Neural cell (in vitro differentiated cells): ENCODE measurements at regions not wholly inside any gene's neighbourhood (a gene's known extent, or its start where the extent isn't known, plus 50 kb on each side); places are given as distances from the start of the nearest gene placed in this dataset.

Source experiments
- EP300 ChIP-seq: fragments of 450-650 bp; conservative IDR thresholded peaks from 2 replicates; pipeline ENCODE4 v1.6.1; 2014; ENCODE audit warnings: antibody characterized with exemption, mild to moderate bottlenecking, moderate library complexity; ENCODE audit not compliant: poor library complexity, severe bottlenecking
- EZH2 ChIP-seq: fragments of 200-600, 300-800 bp; shearing (Covaris generic), sonication (generic); IDR thresholded peaks from 2 replicates; pipeline ENCODE4 v1.6.1; 2014; ENCODE audit warnings: antibody characterized with exemption, low read length, borderline replicate concordance, mild to moderate bottlenecking; ENCODE audit not compliant: insufficient read depth, poor library complexity, severe bottlenecking
- MXI1 ChIP-seq: fragments of 450-650 bp; conservative IDR thresholded peaks from 2 replicates; pipeline ENCODE4 v1.6.1; 2014; ENCODE audit warnings: antibody characterized with exemption, mild to moderate bottlenecking; ENCODE audit not compliant: poor library complexity, severe bottlenecking
- POLR2AphosphoS5 ChIP-seq: IDR thresholded peaks from 2 replicates; pipeline ENCODE4 v1.6.1; 2012
- RAD21 ChIP-seq: fragments of 450-650 bp; conservative IDR thresholded peaks from 2 replicates; pipeline ENCODE4 v1.6.1; 2014; ENCODE audit warnings: antibody characterized with exemption, mild to moderate bottlenecking, moderate library complexity
- SMC3 ChIP-seq: fragments of 450-650 bp; conservative IDR thresholded peaks from 2 replicates; pipeline ENCODE4 v1.6.1; 2014; ENCODE audit warnings: antibody characterized with exemption, mild to moderate bottlenecking, moderate library complexity; ENCODE audit not compliant: poor library complexity
- TAF1 ChIP-seq: IDR thresholded peaks from 2 replicates; pipeline ENCODE4 v1.6.1; 2012; ENCODE audit warnings: low read depth
- TF ChIP-seq, protein P1 (sequence below): fragments of 450-650 bp; IDR thresholded peaks from 2 replicates; pipeline ENCODE4 v1.5.1; 2014; ENCODE audit warnings: antibody characterized with exemption, mild to moderate bottlenecking, moderate library complexity; ENCODE audit not compliant: poor library complexity, severe bottlenecking
- TF ChIP-seq, protein P2 (sequence below): IDR thresholded peaks from 2 replicates; pipeline ENCODE4 v1.6.1; 2012; ENCODE audit warnings: borderline replicate concordance

DNA sequence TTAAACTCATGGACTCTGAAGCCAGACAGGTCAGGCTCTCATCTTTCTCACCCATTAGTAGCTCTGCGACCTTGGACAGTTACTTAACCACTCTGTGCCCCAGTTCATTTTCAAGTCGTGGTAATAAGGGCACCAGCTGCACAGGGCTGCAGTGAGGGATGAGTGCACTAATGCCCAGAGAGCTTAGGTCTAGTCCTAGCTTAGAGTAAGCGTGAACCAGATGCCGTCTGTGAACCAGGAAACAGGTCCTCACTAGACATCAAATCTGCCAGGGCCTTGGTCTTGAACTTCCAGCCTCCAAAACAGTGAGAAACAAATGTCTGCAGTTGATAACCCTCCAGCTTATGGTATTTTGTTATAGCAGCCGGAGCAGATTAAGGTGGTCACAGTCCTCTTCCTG is 222.4 kb upstream of the PFKP start:
- TF ChIP-seq, protein P1, sequence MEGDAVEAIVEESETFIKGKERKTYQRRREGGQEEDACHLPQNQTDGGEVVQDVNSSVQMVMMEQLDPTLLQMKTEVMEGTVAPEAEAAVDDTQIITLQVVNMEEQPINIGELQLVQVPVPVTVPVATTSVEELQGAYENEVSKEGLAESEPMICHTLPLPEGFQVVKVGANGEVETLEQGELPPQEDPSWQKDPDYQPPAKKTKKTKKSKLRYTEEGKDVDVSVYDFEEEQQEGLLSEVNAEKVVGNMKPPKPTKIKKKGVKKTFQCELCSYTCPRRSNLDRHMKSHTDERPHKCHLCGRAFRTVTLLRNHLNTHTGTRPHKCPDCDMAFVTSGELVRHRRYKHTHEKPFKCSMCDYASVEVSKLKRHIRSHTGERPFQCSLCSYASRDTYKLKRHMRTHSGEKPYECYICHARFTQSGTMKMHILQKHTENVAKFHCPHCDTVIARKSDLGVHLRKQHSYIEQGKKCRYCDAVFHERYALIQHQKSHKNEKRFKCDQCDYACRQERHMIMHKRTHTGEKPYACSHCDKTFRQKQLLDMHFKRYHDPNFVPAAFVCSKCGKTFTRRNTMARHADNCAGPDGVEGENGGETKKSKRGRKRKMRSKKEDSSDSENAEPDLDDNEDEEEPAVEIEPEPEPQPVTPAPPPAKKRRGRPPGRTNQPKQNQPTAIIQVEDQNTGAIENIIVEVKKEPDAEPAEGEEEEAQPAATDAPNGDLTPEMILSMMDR = no peak
- TF ChIP-seq EZH2 (no peak), RAD21 (no peak), POLR2AphosphoS5 (no peak), MXI1 (no peak), SMC3 (no peak), EP300 (no peak), TAF1 (no peak)
- TF ChIP-seq, protein P2, sequence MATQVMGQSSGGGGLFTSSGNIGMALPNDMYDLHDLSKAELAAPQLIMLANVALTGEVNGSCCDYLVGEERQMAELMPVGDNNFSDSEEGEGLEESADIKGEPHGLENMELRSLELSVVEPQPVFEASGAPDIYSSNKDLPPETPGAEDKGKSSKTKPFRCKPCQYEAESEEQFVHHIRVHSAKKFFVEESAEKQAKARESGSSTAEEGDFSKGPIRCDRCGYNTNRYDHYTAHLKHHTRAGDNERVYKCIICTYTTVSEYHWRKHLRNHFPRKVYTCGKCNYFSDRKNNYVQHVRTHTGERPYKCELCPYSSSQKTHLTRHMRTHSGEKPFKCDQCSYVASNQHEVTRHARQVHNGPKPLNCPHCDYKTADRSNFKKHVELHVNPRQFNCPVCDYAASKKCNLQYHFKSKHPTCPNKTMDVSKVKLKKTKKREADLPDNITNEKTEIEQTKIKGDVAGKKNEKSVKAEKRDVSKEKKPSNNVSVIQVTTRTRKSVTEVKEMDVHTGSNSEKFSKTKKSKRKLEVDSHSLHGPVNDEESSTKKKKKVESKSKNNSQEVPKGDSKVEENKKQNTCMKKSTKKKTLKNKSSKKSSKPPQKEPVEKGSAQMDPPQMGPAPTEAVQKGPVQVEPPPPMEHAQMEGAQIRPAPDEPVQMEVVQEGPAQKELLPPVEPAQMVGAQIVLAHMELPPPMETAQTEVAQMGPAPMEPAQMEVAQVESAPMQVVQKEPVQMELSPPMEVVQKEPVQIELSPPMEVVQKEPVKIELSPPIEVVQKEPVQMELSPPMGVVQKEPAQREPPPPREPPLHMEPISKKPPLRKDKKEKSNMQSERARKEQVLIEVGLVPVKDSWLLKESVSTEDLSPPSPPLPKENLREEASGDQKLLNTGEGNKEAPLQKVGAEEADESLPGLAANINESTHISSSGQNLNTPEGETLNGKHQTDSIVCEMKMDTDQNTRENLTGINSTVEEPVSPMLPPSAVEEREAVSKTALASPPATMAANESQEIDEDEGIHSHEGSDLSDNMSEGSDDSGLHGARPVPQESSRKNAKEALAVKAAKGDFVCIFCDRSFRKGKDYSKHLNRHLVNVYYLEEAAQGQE = no peak
